ENCODE measurements at regions not wholly inside any gene's neighbourhood (a gene's known extent, or its start where the extent isn't known, plus 50 kb on each side); places are given as distances from the start of the nearest gene placed in this dataset.

DNA sequence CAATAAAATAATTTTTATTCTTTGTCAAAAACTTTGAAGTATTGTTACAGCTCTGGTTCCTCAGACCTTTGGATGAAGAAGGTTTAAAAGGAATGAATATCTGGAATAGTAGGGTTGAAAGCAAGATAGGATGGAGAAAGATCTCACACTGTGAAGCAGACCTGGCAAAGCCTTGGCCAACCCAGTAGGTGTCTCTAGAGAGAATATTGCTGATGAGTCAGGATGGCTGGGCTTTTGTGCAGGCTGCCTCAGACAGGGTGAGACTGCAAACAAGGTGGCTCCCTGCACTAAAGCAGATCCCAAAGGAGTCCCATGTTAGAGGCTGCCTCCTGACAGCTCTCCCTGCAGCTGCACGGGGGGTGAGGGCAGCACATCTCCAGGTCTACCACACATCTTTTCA is 226.0 kb upstream of the ITGA4 start:
- Histone ChIP-seq H2AK9ac (replicated peaks; ENCODE audit: low read depth, low read length, poor library complexity) (no peak overlapping the region), H3K27ac (ENCODE audit: insufficient read depth, low read length) (no peak overlapping the region), H2AFZ (replicated peaks; ENCODE audit: low read length, poor library complexity) (no peak overlapping the region), H3K18ac (ENCODE audit: low read depth, low read length) (no peak overlapping the region), H3K4me1 (ENCODE audit: control insufficient read depth, insufficient read depth, low read length) (no peaks in the 10 kb centered on the region), H3K4me2 (ENCODE audit: low read depth, low read length) (no peak overlapping the region), H4K20me1 (ENCODE audit: insufficient read depth, low read length) (no peaks in the 10 kb centered on the region), H3K27me3 (ENCODE audit: control insufficient read depth, insufficient read depth, low read length) (no peaks in the 10 kb centered on the region), H3K79me1 (ENCODE audit: low read depth in 1 of 2, low read length in 2 of 2) (no peaks in the 10 kb centered on the region), H4K91ac (ENCODE audit: insufficient read depth, low read depth, low read length) (no peak overlapping the region), H3K9me1 (ENCODE audit: insufficient read depth, low read length) (no peaks in the 10 kb centered on the region), H2BK20ac (ENCODE audit: low read depth, low read length) (no peak overlapping the region), H3K9me3 (ENCODE audit: control insufficient read depth, insufficient read depth, low read length) (no peaks in the 10 kb centered on the region), H3K4ac (ENCODE audit: low read depth, low read length) (no peak overlapping the region), H3K14ac (replicated peaks; ENCODE audit: low read depth, low read length) (no peak overlapping the region), H2BK120ac (ENCODE audit: low read depth, low read length) (no peak overlapping the region), H4K5ac (ENCODE audit: low read depth, low read length) (no peak overlapping the region), H3K23ac (ENCODE audit: low read depth, low read length) (no peak overlapping the region), H4K8ac (ENCODE audit: low read depth in 2 of 2, low read length in 2 of 2) (no peak overlapping the region), H3K36me3 (ENCODE audit: control insufficient read depth, insufficient read depth, low read length) (no peaks in the 10 kb centered on the region), H3K56ac (ENCODE audit: extremely low read depth, insufficient read depth, low read length) (no peak overlapping the region), H2BK5ac (ENCODE audit: low read depth, low read length, poor library complexity, severe bottlenecking) (no peak overlapping the region), H2BK15ac (ENCODE audit: low read depth, low read length) (no peak overlapping the region), H3K9ac (ENCODE audit: low read depth, low read length) (no peak overlapping the region), H2AK5ac (ENCODE audit: low read depth, low read length) (no peak overlapping the region), H3K4me3 (ENCODE audit: insufficient read depth, low read depth, low read length) (no peak overlapping the region)
- no TSS peak for BruUV-seq (replicated peaks)
- WGBS, 2 experiments (ENCODE audit: extremely low coverage in 2 of 2, insufficient read length in 1 of 2) = no CpG with 5 or more reads among the region's 1 CpG
- in situ Hi-C loops (cut with MboI; ENCODE audit: low sequenced_read_pairs) (no loop called here), dilution Hi-C loops (cut with HindIII; ENCODE audit: low sequenced_read_pairs, unreplicated experiment) (no loop called here), intact Hi-C loops (cut with micrococcal nuclease) (no loop called here)
- TF ChIP-seq, protein P1, sequence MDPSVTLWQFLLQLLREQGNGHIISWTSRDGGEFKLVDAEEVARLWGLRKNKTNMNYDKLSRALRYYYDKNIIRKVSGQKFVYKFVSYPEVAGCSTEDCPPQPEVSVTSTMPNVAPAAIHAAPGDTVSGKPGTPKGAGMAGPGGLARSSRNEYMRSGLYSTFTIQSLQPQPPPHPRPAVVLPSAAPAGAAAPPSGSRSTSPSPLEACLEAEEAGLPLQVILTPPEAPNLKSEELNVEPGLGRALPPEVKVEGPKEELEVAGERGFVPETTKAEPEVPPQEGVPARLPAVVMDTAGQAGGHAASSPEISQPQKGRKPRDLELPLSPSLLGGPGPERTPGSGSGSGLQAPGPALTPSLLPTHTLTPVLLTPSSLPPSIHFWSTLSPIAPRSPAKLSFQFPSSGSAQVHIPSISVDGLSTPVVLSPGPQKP (IDR thresholded peaks at IDR 0.05; ENCODE audit: borderline replicate concordance, low read depth, low read length) = no peak
- TF ChIP-seq SMC3 (IDR thresholded peaks at IDR 0.05; ENCODE audit: low read depth, low read length) (no peak), MAZ (IDR thresholded peaks at IDR 0.05; ENCODE audit: borderline replicate concordance, low read depth, low read length) (no peak), NFE2L2 (IDR thresholded peaks at IDR 0.05; ENCODE audit: low read depth, low read length) (no peak), RFX5 (IDR thresholded peaks at IDR 0.05; ENCODE audit: low read depth, low read length) (no peak), FOS (IDR thresholded peaks at IDR 0.05; ENCODE audit: low read depth, low read length) (no peak), RAD21 (IDR thresholded peaks at IDR 0.05; ENCODE audit: low read length) (no peak), MXI1 (IDR thresholded peaks at IDR 0.05; ENCODE audit: borderline replicate concordance, low read depth, low read length) (no peak), MAFK (IDR thresholded peaks at IDR 0.05; ENCODE audit: low read depth, low read length) (no peak), POLR2A (IDR thresholded peaks at IDR 0.05; ENCODE audit: low read depth, low read length) (no peak), CEBPB (IDR thresholded peaks at IDR 0.05; ENCODE audit: low read depth, low read length) (no peak), CHD1 (IDR thresholded peaks at IDR 0.05; ENCODE audit: low read depth, low read length) (no peak), BHLHE40 (IDR thresholded peaks at IDR 0.05; ENCODE audit: low read depth, low read length) (no peak), RCOR1 (IDR thresholded peaks at IDR 0.05; ENCODE audit: insufficient replicate concordance, low read length) (no peak)
- TF ChIP-seq, protein P2, sequence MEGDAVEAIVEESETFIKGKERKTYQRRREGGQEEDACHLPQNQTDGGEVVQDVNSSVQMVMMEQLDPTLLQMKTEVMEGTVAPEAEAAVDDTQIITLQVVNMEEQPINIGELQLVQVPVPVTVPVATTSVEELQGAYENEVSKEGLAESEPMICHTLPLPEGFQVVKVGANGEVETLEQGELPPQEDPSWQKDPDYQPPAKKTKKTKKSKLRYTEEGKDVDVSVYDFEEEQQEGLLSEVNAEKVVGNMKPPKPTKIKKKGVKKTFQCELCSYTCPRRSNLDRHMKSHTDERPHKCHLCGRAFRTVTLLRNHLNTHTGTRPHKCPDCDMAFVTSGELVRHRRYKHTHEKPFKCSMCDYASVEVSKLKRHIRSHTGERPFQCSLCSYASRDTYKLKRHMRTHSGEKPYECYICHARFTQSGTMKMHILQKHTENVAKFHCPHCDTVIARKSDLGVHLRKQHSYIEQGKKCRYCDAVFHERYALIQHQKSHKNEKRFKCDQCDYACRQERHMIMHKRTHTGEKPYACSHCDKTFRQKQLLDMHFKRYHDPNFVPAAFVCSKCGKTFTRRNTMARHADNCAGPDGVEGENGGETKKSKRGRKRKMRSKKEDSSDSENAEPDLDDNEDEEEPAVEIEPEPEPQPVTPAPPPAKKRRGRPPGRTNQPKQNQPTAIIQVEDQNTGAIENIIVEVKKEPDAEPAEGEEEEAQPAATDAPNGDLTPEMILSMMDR (conservative IDR thresholded peaks at IDR 0.05; ENCODE audit: low read depth, low read length) = no peak
- TF ChIP-seq, protein P3, sequence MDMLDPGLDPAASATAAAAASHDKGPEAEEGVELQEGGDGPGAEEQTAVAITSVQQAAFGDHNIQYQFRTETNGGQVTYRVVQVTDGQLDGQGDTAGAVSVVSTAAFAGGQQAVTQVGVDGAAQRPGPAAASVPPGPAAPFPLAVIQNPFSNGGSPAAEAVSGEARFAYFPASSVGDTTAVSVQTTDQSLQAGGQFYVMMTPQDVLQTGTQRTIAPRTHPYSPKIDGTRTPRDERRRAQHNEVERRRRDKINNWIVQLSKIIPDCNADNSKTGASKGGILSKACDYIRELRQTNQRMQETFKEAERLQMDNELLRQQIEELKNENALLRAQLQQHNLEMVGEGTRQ (IDR thresholded peaks at IDR 0.05; ENCODE audit: low read depth, low read length) = no peak
- no peak for ATAC-seq (ENCODE audit: low read depth)
- no peak for DNase-seq
- CTCF ChIA-PET = no interaction called here
- POLR2A ChIA-PET (ENCODE audit: unreplicated experiment) = no interaction called here
